HFFc6 (cell line): ENCODE measurements at regions not wholly inside any gene's neighbourhood (a gene's known extent, or its start where the extent isn't known, plus 50 kb on each side); places are given as distances from the start of the nearest gene placed in this dataset.
"Not testable (repeated sequence)": the region's sequence is repeated elsewhere in the genome, so short reads cannot be mapped to it uniquely, and the experiment has no call there.

Experiments used
- DNase-seq: peaks from one replicate; pipeline ENCODE4 v3.0.0-alpha.2; 2018
- H3K27ac Mint-ChIP-seq: 2 replicates; pipeline ENCODE4 v1.8.0; 2020; ENCODE audit warnings: mild to moderate bottlenecking, mixed read lengths
- H3K27me3 Mint-ChIP-seq: 2 replicates; pipeline ENCODE4 v1.8.0; 2021; ENCODE audit warnings: mild to moderate bottlenecking, moderate library complexity, mixed read lengths; ENCODE audit not compliant: insufficient read depth
- H3K36me3 Mint-ChIP-seq: 2 replicates; pipeline ENCODE4 v1.8.0; 2021; ENCODE audit warnings: low read depth, mixed read lengths
- H3K4me1 Mint-ChIP-seq: 2 replicates; pipeline ENCODE4 v1.8.0; 2020; ENCODE audit warnings: low read depth, mixed read lengths
- H3K4me3 Mint-ChIP-seq: 2 replicates; pipeline ENCODE4 v1.8.0; 2020; ENCODE audit warnings: mild to moderate bottlenecking, moderate library complexity, mixed read lengths
- H3K9me3 Mint-ChIP-seq: 2 replicates; pipeline ENCODE4 v1.8.0; 2020; ENCODE audit warnings: mild to moderate bottlenecking, mixed read lengths
- CTCF ChIP-seq: fragments of 200-600 bp; sonication (generic); IDR thresholded peaks from 2 replicates; pipeline ENCODE4 v1.5.0; 2021; ENCODE audit warnings: antibody characterized with exemption, mild to moderate bottlenecking

GRCh38 chr15:19996574-19997194 lies 544.9 kb downstream of the GOLGA6L6 start:
- H3K27ac Mint-ChIP-seq, DNase-seq, H3K4me1 Mint-ChIP-seq, H3K36me3 Mint-ChIP-seq, H3K9me3 Mint-ChIP-seq, H3K4me3 Mint-ChIP-seq, H3K27me3 Mint-ChIP-seq: not testable (repeated sequence)

GRCh38 chr15:19995296-19995695 lies 546.3 kb downstream of the GOLGA6L6 start:
- H3K4me1 Mint-ChIP-seq, H3K4me3 Mint-ChIP-seq, H3K36me3 Mint-ChIP-seq, DNase-seq, H3K27ac Mint-ChIP-seq, H3K27me3 Mint-ChIP-seq: not testable (repeated sequence)
- H3K9me3 Mint-ChIP-seq, result peaks cover 20% of the 10 kb centered on the region

GRCh38 chr15:19992428-19992827 lies 549.2 kb downstream of the GOLGA6L6 start:
- Mint-ChIP-seq H3K4me1 (no peaks in the 10 kb centered on the region), H3K4me3 (no peak overlapping the region), H3K36me3 (no peaks in the 10 kb centered on the region), H3K27ac (no peak overlapping the region), H3K9me3 (peaks cover 32% of the 10 kb centered on the region), H3K27me3 (no peaks in the 10 kb centered on the region; the same call in 1 of the 2 replicates)
- no peak for TF ChIP-seq CTCF
- DNase-seq, result no peak

- H3K4me1 Mint-ChIP-seq, result no peaks in the 10 kb centered on the region
- no peak for TF ChIP-seq CTCF
- no peak overlapping the region for H3K27ac Mint-ChIP-seq
- no peak overlapping the region for H3K4me3 Mint-ChIP-seq
- no peaks in the 10 kb centered on the region; the same call in 1 of the 2 replicates for H3K27me3 Mint-ChIP-seq
- H3K36me3 Mint-ChIP-seq, result no peaks in the 10 kb centered on the region
- peaks cover 42% of the 10 kb centered on the region for H3K9me3 Mint-ChIP-seq
- DNase-seq, result no peak
These were observed 553.4 kb downstream of the GOLGA6L6 start for GRCh38 chr15:19988094-19988660.

- Mint-ChIP-seq H3K36me3 (no peaks in the 10 kb centered on the region), H3K4me1 (no peaks in the 10 kb centered on the region), H3K27me3 (no peaks in the 10 kb centered on the region; the same call in 1 of the 2 replicates), H3K27ac (no peak overlapping the region), H3K9me3 (peaks cover 46% of the 10 kb centered on the region), H3K4me3 (no peak overlapping the region)
- TF ChIP-seq CTCF, result 0 out of 2 replicates have a peak, but pooled peaks have one; percentile 17
- DNase-seq, result no peak
These were observed 554.1 kb downstream of the GOLGA6L6 start for GRCh38 chr15:19987389-19988048.

- Mint-ChIP-seq H3K4me1 (no peaks in the 10 kb centered on the region), H3K4me3 (no peak overlapping the region)
These were observed 557.5 kb downstream of the GOLGA6L6 start for GRCh38 chr15:19984101-19984500.

More at GRCh38 chr15:19984101-19984500, 557.5 kb downstream of the GOLGA6L6 start:
- no peak for TF ChIP-seq CTCF
- DNase-seq, result no peak
- no peak overlapping the region for H3K27ac Mint-ChIP-seq
- H3K9me3 Mint-ChIP-seq, result peaks cover 39% of the 10 kb centered on the region
- H3K27me3 Mint-ChIP-seq, result no peaks in the 10 kb centered on the region; the same call in 1 of the 2 replicates
- no peaks in the 10 kb centered on the region for H3K36me3 Mint-ChIP-seq
